ENCODE measurements at regions not wholly inside any gene's neighbourhood (a gene's known extent, or its start where the extent isn't known, plus 50 kb on each side); places are given as distances from the start of the nearest gene placed in this dataset.

DNA sequence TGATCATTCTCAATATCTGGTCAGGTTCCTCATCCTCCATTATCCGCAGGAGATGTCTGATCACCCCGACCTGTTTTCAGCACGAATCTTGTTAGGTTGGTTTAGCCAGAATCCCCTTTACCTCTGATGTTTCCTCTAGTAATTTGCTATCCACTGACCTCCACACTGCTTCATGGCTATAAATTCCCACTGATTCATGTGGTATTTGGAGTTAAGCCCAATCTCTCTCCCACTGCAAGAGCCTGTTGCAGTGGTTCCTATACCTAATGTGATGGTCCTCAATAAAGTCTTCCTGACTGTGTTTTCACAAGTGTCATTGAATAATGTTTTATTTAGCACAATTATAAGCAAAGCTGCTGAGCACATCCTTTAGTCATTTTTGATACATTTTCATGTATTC, 124.8 kb upstream of the CNTN3 start:
- intact Hi-C loops (cut with DNase I), result no loop called here
- Histone ChIP-seq H3K4me1 (no peaks in the 10 kb centered on the region), H3K36me3 (replicated peaks in 1 of 2; ENCODE audit: insufficient read depth in 1 of 2, low read depth in 2 of 2) (no peaks in the 10 kb centered on the region), H3K27me3 (no peaks in the 10 kb centered on the region), H3K27ac (no peak overlapping the region), H3K9me3 (no peaks in the 10 kb centered on the region), H3K4me3 (no peak overlapping the region)
- WGBS, 2 donors, result 75 to 78% methylated on average over 3 of the region's 3 CpGs
- ATAC-seq (no peak), DNase-seq (no peak)
- TF ChIP-seq POLR2A (IDR thresholded peaks at IDR 0.05), result no peak
- TF ChIP-seq, protein P1, sequence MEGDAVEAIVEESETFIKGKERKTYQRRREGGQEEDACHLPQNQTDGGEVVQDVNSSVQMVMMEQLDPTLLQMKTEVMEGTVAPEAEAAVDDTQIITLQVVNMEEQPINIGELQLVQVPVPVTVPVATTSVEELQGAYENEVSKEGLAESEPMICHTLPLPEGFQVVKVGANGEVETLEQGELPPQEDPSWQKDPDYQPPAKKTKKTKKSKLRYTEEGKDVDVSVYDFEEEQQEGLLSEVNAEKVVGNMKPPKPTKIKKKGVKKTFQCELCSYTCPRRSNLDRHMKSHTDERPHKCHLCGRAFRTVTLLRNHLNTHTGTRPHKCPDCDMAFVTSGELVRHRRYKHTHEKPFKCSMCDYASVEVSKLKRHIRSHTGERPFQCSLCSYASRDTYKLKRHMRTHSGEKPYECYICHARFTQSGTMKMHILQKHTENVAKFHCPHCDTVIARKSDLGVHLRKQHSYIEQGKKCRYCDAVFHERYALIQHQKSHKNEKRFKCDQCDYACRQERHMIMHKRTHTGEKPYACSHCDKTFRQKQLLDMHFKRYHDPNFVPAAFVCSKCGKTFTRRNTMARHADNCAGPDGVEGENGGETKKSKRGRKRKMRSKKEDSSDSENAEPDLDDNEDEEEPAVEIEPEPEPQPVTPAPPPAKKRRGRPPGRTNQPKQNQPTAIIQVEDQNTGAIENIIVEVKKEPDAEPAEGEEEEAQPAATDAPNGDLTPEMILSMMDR (IDR thresholded peaks at IDR 0.05), result no peak

DNA sequence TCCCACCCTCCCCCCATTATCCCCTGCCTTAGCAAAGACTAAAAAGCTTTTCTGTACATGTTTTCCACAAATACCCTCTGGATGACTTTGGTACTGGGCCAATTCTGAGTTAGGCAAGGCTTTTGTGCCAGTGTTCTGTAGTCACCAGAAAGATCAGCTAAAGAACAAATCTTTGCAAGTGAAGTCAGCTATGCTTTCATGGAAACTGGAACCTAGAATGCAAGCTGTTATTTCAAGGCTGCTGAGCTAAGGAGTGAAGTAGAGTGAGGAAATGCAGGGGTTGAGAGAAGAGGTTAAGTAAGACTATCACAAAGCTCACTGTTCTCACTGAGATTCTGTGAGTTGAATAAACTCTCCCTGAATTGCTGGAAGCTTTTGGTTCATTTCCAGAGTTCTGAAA, 107.8 kb upstream of the CNTN3 start:
- no peaks in the 10 kb centered on the region for H3K36me3 ChIP-seq (replicated peaks in 1 of 2; ENCODE audit: insufficient read depth in 1 of 2, low read depth in 2 of 2)
- ATAC-seq, result no peak
- TF ChIP-seq POLR2A (IDR thresholded peaks at IDR 0.05), result no peak
- TF ChIP-seq, protein P1 (IDR thresholded peaks at IDR 0.05), result no peak
- H3K4me3 ChIP-seq, result no peak overlapping the region
- H3K9me3 ChIP-seq, result no peaks in the 10 kb centered on the region
- H3K4me1 ChIP-seq, result peaks cover 8% of the 10 kb centered on the region
- intact Hi-C loops (cut with DNase I), result no loop called here
- H3K27ac ChIP-seq, result no peak overlapping the region
- H3K27me3 ChIP-seq, result no peaks in the 10 kb centered on the region
- DNase-seq, result no peak

- no peak overlapping the region for H3K4me3 ChIP-seq
- no peak for DNase-seq
- intact Hi-C loops (cut with DNase I), result no loop called here
Observed at GRCh38 chr3:74713977-74714376, 99.5 kb upstream of the CNTN3 start.

GRCh38 chr3:74711913-74712512, 97.6 kb upstream of the CNTN3 start:
- Histone ChIP-seq H3K4me3 (no peak overlapping the region), H3K36me3 (replicated peaks in 1 of 2; ENCODE audit: insufficient read depth in 1 of 2, low read depth in 2 of 2) (no peaks in the 10 kb centered on the region), H3K27ac (no peak overlapping the region), H3K4me1 (no peaks in the 10 kb centered on the region), H3K9me3 (no peaks in the 10 kb centered on the region), H3K27me3 (no peaks in the 10 kb centered on the region)
- TF ChIP-seq POLR2A (IDR thresholded peaks at IDR 0.05), result no peak
- TF ChIP-seq, protein P1 (IDR thresholded peaks at IDR 0.05), result no peak
- ATAC-seq (no peak), DNase-seq (no peak)
- 86 to 95% methylated on average over 24 to 28 of the region's 31 CpGs for WGBS, 2 donors
- intact Hi-C loops (cut with DNase I), result no loop called here

More at GRCh38 chr3:74713977-74714376, 99.5 kb upstream of the CNTN3 start:
- no peak overlapping the region for H3K27ac ChIP-seq
- no peaks in the 10 kb centered on the region for H3K9me3 ChIP-seq
- TF ChIP-seq, protein P1 (IDR thresholded peaks at IDR 0.05), result no peak
- no peak for TF ChIP-seq POLR2A (IDR thresholded peaks at IDR 0.05)
- WGBS, 2 donors, result 46 to 51% methylated on average over 4 of the region's 4 CpGs
- no peaks in the 10 kb centered on the region for H3K27me3 ChIP-seq
- ATAC-seq, result no peak
- H3K4me1 ChIP-seq, result no peaks in the 10 kb centered on the region
- H3K36me3 ChIP-seq (replicated peaks in 1 of 2; ENCODE audit: insufficient read depth in 1 of 2, low read depth in 2 of 2), result no peaks in the 10 kb centered on the region

- Histone ChIP-seq H3K4me3 (no peak overlapping the region), H3K9me3 (no peaks in the 10 kb centered on the region), H3K36me3 (replicated peaks in 1 of 2; ENCODE audit: insufficient read depth in 1 of 2, low read depth in 2 of 2) (no peaks in the 10 kb centered on the region), H3K4me1 (no peaks in the 10 kb centered on the region), H3K27ac (no peak overlapping the region), H3K27me3 (no peaks in the 10 kb centered on the region)
- intact Hi-C loops (cut with DNase I), result no loop called here
- TF ChIP-seq POLR2A (IDR thresholded peaks at IDR 0.05), result no peak
- TF ChIP-seq, protein P1 (IDR thresholded peaks at IDR 0.05), result no peak
- WGBS, 2 donors, result 87 to 88% methylated on average over 3 of the region's 3 CpGs
- no peak for DNase-seq
- ATAC-seq, result no peak
Observed at GRCh38 chr3:74709951-74710350, 95.5 kb upstream of the CNTN3 start.

Data from body of pancreas (tissue), 4 donors.